ENCODE measurements at regions not wholly inside any gene's neighbourhood (a gene's known extent, or its start where the extent isn't known, plus 50 kb on each side); places are given as distances from the start of the nearest gene placed in this dataset.

DNA sequence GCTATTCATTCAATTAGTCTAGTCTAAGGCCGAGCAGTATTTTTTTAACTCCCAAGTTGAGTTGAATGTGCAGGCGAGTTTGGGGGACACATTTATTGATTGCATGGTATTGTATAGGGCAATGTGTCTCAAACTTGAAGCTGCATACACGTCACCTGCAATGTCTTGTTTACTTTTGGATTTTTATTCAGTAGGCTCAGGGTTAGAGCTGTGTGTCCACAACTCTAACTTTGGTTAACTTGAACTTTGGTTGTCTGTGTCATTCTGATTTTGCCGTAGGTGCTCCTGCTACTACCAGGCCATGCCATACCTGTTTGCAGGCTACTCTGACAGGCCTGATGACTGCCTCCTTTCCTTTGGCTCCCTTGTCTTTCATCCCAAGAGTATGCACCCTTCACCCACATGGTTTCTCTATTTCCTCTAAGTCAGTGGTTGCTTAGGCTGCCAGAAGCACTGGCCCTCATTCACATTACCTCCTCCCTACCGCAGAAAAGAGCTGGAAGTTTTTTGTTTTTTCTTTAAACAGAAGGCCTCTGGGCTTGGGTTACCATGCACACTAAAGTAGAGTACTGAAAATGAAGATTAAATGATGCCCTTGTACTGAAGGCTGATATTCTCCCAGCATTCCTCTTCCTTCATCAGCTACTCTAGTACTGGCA lies 219.4 kb upstream of the SPOPL start:
- no peaks in the 10 kb centered on the region for H3K4me1 ChIP-seq (ENCODE audit: insufficient read depth, low read length, severe bottlenecking)
- no peak for TF ChIP-seq EZH2 (IDR thresholded peaks at IDR 0.05; ENCODE audit: borderline replicate concordance, low read length)
- TF ChIP-seq, protein P1, sequence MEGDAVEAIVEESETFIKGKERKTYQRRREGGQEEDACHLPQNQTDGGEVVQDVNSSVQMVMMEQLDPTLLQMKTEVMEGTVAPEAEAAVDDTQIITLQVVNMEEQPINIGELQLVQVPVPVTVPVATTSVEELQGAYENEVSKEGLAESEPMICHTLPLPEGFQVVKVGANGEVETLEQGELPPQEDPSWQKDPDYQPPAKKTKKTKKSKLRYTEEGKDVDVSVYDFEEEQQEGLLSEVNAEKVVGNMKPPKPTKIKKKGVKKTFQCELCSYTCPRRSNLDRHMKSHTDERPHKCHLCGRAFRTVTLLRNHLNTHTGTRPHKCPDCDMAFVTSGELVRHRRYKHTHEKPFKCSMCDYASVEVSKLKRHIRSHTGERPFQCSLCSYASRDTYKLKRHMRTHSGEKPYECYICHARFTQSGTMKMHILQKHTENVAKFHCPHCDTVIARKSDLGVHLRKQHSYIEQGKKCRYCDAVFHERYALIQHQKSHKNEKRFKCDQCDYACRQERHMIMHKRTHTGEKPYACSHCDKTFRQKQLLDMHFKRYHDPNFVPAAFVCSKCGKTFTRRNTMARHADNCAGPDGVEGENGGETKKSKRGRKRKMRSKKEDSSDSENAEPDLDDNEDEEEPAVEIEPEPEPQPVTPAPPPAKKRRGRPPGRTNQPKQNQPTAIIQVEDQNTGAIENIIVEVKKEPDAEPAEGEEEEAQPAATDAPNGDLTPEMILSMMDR (IDR thresholded peaks at IDR 0.05; ENCODE audit: low read length): no peak
- H3K27ac ChIP-seq (ENCODE audit: low read depth, low read length, poor library complexity, severe bottlenecking): no peak overlapping the region
- no peak overlapping the region for H3K4me2 ChIP-seq (ENCODE audit: low read length)
- H3K27me3 ChIP-seq (ENCODE audit: insufficient read depth, low read length): no peaks in the 10 kb centered on the region
- H3K9me2 ChIP-seq (ENCODE audit: low read depth, low read length): no peaks in the 10 kb centered on the region
- H3F3A ChIP-seq (ENCODE audit: insufficient read depth, low read length): no peaks in the 10 kb centered on the region
- H4K20me1 ChIP-seq (ENCODE audit: insufficient read depth, low read length): no peaks in the 10 kb centered on the region
- H3K4me3 ChIP-seq (ENCODE audit: low read depth, low read length, poor library complexity, severe bottlenecking): no peak overlapping the region
- H3K36me3 ChIP-seq (ENCODE audit: insufficient read depth, low read length): no peaks in the 10 kb centered on the region
- no peak overlapping the region for H3K9ac ChIP-seq (ENCODE audit: low read length)
- H3K9me3 ChIP-seq (ENCODE audit: low read length): no peaks in the 10 kb centered on the region
- no peaks in the 10 kb centered on the region for H3K79me2 ChIP-seq (ENCODE audit: insufficient read depth, low read length)
- no peak overlapping the region for H2AFZ ChIP-seq (ENCODE audit: low read length)

DNA sequence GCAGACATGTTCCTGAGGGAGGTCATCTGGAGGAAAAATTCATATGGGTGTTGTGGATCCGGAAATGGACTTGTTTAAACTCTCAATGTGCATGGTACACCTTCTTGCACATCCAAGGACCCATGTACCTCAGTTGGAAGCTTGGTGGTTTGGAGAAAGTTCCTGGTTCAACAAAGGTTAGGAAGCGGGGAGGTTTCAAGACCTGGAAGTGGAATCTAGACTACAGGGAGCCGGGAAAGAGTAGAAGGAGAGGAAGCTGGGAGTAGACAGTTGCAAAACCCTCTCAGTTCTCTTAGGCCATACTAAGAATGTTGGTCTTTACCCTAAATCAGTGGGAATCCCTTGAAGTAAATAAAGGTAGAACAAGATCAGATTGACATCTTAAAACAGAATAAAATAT lies 209.8 kb upstream of the SPOPL start:
- Histone ChIP-seq H3K9me2 (ENCODE audit: low read depth, low read length) (no peaks in the 10 kb centered on the region), H3F3A (ENCODE audit: insufficient read depth, low read length) (no peaks in the 10 kb centered on the region), H3K27me3 (ENCODE audit: insufficient read depth, low read length) (no peaks in the 10 kb centered on the region), H3K4me1 (ENCODE audit: insufficient read depth, low read length, severe bottlenecking) (no peaks in the 10 kb centered on the region), H4K20me1 (ENCODE audit: insufficient read depth, low read length) (no peaks in the 10 kb centered on the region), H3K4me3 (ENCODE audit: low read depth, low read length, poor library complexity, severe bottlenecking) (no peak overlapping the region), H3K79me2 (ENCODE audit: insufficient read depth, low read length) (no peaks in the 10 kb centered on the region), H3K27ac (ENCODE audit: low read depth, low read length, poor library complexity, severe bottlenecking) (no peak overlapping the region), H3K9me3 (ENCODE audit: low read length) (no peaks in the 10 kb centered on the region), H3K4me2 (ENCODE audit: low read length) (no peak overlapping the region), H2AFZ (ENCODE audit: low read length) (no peak overlapping the region), H3K9ac (ENCODE audit: low read length) (no peak overlapping the region), H3K36me3 (ENCODE audit: insufficient read depth, low read length) (no peaks in the 10 kb centered on the region)
- TF ChIP-seq, protein P1 (IDR thresholded peaks at IDR 0.05; ENCODE audit: low read length): no peak
- TF ChIP-seq EZH2 (IDR thresholded peaks at IDR 0.05; ENCODE audit: borderline replicate concordance, low read length): no peak

DNA sequence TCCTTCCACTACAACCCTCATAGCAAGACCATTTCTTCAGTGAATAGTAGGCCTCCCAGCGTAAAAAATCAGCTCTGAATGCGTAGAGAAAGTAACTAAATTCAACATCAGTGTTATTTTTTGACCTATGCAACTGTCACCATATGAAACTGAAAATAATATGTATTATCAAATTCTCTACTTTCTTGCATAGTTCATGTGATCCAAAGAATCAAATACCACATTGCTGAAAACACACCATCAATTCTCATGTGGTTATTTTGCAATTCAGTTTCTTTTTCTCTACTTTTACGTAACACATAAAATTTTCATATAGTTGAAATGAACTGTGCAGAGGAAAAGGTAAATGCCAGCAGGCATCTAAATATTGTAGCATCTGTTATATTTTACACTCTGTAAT lies 208.5 kb upstream of the SPOPL start:
- Histone ChIP-seq H3K4me1 (ENCODE audit: insufficient read depth, low read length, severe bottlenecking) (no peaks in the 10 kb centered on the region), H3F3A (ENCODE audit: insufficient read depth, low read length) (no peaks in the 10 kb centered on the region)

More for the DNA sequence above, 208.5 kb upstream of the SPOPL start:
- TF ChIP-seq, protein P1 (IDR thresholded peaks at IDR 0.05; ENCODE audit: low read length): no peak
- no peak for TF ChIP-seq EZH2 (IDR thresholded peaks at IDR 0.05; ENCODE audit: borderline replicate concordance, low read length)
- H3K9me2 ChIP-seq (ENCODE audit: low read depth, low read length): no peaks in the 10 kb centered on the region
- no peak overlapping the region for H3K27ac ChIP-seq (ENCODE audit: low read depth, low read length, poor library complexity, severe bottlenecking)
- no peaks in the 10 kb centered on the region for H3K79me2 ChIP-seq (ENCODE audit: insufficient read depth, low read length)
- H3K36me3 ChIP-seq (ENCODE audit: insufficient read depth, low read length): no peaks in the 10 kb centered on the region
- no peak overlapping the region for H3K9ac ChIP-seq (ENCODE audit: low read length)
- H4K20me1 ChIP-seq (ENCODE audit: insufficient read depth, low read length): no peaks in the 10 kb centered on the region
- no peak overlapping the region for H3K4me3 ChIP-seq (ENCODE audit: low read depth, low read length, poor library complexity, severe bottlenecking)
- no peak overlapping the region for H2AFZ ChIP-seq (ENCODE audit: low read length)
- H3K4me2 ChIP-seq (ENCODE audit: low read length): no peak overlapping the region
- H3K9me3 ChIP-seq (ENCODE audit: low read length): no peaks in the 10 kb centered on the region
- no peaks in the 10 kb centered on the region for H3K27me3 ChIP-seq (ENCODE audit: insufficient read depth, low read length)
